ENCODE measurements at regions not wholly inside any gene's neighbourhood (a gene's known extent, or its start where the extent isn't known, plus 50 kb on each side); places are given as distances from the start of the nearest gene placed in this dataset.
A peak's percentile ranks its signal among the peaks of the same experiment; 100 is the strongest.

- no peak overlapping the region for H3K27ac ChIP-seq
- TF ChIP-seq CTCF (conservative IDR thresholded peaks at IDR 0.05) = no peak
Measured at GRCh38 chr5:30808996-30809395, 384.5 kb upstream of the CDH6 start.

- 0 out of 2 replicates have a peak, but pooled peaks have one; percentile 7 for TF ChIP-seq CTCF (conservative IDR thresholded peaks at IDR 0.05)
- no peak overlapping the region for H3K27ac ChIP-seq
Measured at GRCh38 chr5:30804739-30805505, 388.6 kb upstream of the CDH6 start.

- H3K27ac ChIP-seq = no peak overlapping the region
- TF ChIP-seq CTCF (conservative IDR thresholded peaks at IDR 0.05) = no peak
Measured at GRCh38 chr5:30802961-30803705, 390.4 kb upstream of the CDH6 start.

GRCh38 chr5:30781643-30782042, 411.8 kb upstream of the CDH6 start:
- TF ChIP-seq CTCF (conservative IDR thresholded peaks at IDR 0.05) = no peak
- no peak overlapping the region for H3K27ac ChIP-seq

GRCh38 chr5:30768056-30768690, 425.3 kb upstream of the CDH6 start:
- no peak for TF ChIP-seq CTCF (conservative IDR thresholded peaks at IDR 0.05)
- H3K27ac ChIP-seq = no peak overlapping the region

- no peak overlapping the region for H3K27ac ChIP-seq
- TF ChIP-seq CTCF (conservative IDR thresholded peaks at IDR 0.05) = no peak
Measured at GRCh38 chr5:30765706-30766105, 427.8 kb upstream of the CDH6 start.

GRCh38 chr5:30765227-30765626, 428.3 kb upstream of the CDH6 start:
- TF ChIP-seq CTCF (conservative IDR thresholded peaks at IDR 0.05) = no peak
- no peak overlapping the region for H3K27ac ChIP-seq

All from VCaP (cell line).